HL-60 (cell line): ENCODE measurements at regions not wholly inside any gene's neighbourhood (a gene's known extent, or its start where the extent isn't known, plus 50 kb on each side); places are given as distances from the start of the nearest gene placed in this dataset.

ENCODE experiments used
- DNase-seq, 2 experiments: peaks; one replicate each; pipeline ENCODE4 v3.0.0-alpha.2; 2010 to 2020; ENCODE audit warnings: low read depth in 1 of 2, low spot score in 1 of 2
- H3K27ac ChIP-seq: fragments of 250-450 bp; sonication (Bioruptor Pico); replicated peaks from 2 replicates; pipeline ENCODE4 v1.5.1; 2020; ENCODE audit warnings: mild to moderate bottlenecking, moderate library complexity
- H3K27me3 ChIP-seq: fragments of 250-450 bp; sonication (Bioruptor Pico); 2 replicates; pipeline ENCODE4 v1.5.1; 2021; ENCODE audit warnings: mild to moderate bottlenecking, moderate library complexity; ENCODE audit not compliant: insufficient read depth, poor library complexity, severe bottlenecking
- H3K4me3 ChIP-seq: replicated peaks from 2 replicates; pipeline ENCODE4 v1.5.1; 2011; ENCODE audit warnings: mild to moderate bottlenecking, control low read depth, low read length; ENCODE audit not compliant: insufficient read depth
- CTCF ChIP-seq: IDR thresholded peaks from one replicate; pipeline ENCODE4 v1.5.1; 2011; ENCODE audit warnings: low read length, control low read depth, inconsistent platforms; ENCODE audit not compliant: insufficient read depth
- GABPA ChIP-seq: IDR thresholded peaks from 2 replicates; pipeline ENCODE4 v1.6.1; 2012; ENCODE audit warnings: low read depth
- POLR2AphosphoS5 ChIP-seq: IDR thresholded peaks from 2 replicates; pipeline ENCODE4 v1.6.1; 2012; ENCODE audit warnings: low read depth
- SPI1 ChIP-seq: IDR thresholded peaks from 2 replicates; pipeline ENCODE4 v1.6.1; 2012; ENCODE audit warnings: low read depth, mild to moderate bottlenecking, borderline replicate concordance
- TF ChIP-seq, protein P1 (sequence below): IDR thresholded peaks from 2 replicates; pipeline ENCODE4 v1.6.1; 2012; ENCODE audit warnings: low read depth; ENCODE audit not compliant: insufficient replicate concordance

DNA sequence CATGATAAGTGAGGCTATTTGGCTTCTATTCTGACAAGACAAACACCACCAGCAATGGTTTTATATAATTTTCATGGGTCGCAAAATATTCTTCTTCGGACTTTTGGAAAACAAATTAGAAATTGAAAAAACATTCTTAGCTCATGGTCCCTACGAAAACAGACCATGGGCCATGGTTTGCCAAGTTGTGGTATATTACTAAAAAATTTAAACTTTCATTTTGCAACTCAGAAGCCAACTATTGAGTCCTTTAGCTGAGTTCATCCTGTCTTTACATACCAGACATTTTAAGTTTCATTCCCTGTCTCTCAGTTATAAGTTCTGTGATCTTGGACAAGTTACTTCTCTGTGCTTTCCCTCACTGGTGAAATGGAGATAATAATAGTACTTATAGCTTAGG is 198.1 kb downstream of the CSNK1G3 start:
- no peaks in the 10 kb centered on the region for H3K27me3 ChIP-seq
- H3K4me3 ChIP-seq = no peak overlapping the region
- no peak for DNase-seq
- no peak overlapping the region for H3K27ac ChIP-seq
- no peak for TF ChIP-seq GABPA
- no peak for TF ChIP-seq CTCF
- TF ChIP-seq, protein P1, sequence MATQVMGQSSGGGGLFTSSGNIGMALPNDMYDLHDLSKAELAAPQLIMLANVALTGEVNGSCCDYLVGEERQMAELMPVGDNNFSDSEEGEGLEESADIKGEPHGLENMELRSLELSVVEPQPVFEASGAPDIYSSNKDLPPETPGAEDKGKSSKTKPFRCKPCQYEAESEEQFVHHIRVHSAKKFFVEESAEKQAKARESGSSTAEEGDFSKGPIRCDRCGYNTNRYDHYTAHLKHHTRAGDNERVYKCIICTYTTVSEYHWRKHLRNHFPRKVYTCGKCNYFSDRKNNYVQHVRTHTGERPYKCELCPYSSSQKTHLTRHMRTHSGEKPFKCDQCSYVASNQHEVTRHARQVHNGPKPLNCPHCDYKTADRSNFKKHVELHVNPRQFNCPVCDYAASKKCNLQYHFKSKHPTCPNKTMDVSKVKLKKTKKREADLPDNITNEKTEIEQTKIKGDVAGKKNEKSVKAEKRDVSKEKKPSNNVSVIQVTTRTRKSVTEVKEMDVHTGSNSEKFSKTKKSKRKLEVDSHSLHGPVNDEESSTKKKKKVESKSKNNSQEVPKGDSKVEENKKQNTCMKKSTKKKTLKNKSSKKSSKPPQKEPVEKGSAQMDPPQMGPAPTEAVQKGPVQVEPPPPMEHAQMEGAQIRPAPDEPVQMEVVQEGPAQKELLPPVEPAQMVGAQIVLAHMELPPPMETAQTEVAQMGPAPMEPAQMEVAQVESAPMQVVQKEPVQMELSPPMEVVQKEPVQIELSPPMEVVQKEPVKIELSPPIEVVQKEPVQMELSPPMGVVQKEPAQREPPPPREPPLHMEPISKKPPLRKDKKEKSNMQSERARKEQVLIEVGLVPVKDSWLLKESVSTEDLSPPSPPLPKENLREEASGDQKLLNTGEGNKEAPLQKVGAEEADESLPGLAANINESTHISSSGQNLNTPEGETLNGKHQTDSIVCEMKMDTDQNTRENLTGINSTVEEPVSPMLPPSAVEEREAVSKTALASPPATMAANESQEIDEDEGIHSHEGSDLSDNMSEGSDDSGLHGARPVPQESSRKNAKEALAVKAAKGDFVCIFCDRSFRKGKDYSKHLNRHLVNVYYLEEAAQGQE = no peak
- no peak for TF ChIP-seq POLR2AphosphoS5
- no peak for TF ChIP-seq SPI1

- DNase-seq = no peak
- Histone ChIP-seq H3K4me3 (no peak overlapping the region), H3K27ac (no peak overlapping the region), H3K27me3 (no peaks in the 10 kb centered on the region)
- TF ChIP-seq CTCF (no peak), SPI1 (no peak), GABPA (no peak), POLR2AphosphoS5 (no peak)
- TF ChIP-seq, protein P1 = no peak
Measured at GRCh38 chr5:123709422-123709821, 197.4 kb downstream of the CSNK1G3 start.

- Histone ChIP-seq H3K27me3 (no peaks in the 10 kb centered on the region), H3K27ac (no peak overlapping the region), H3K4me3 (no peak overlapping the region)
- DNase-seq = no peak
- TF ChIP-seq POLR2AphosphoS5 (no peak), CTCF (no peak), GABPA (no peak), SPI1 (no peak)
- TF ChIP-seq, protein P1 = no peak
Measured at GRCh38 chr5:123708074-123708806, 196.3 kb downstream of the CSNK1G3 start.
